Endothelial cell (in vitro differentiated cells): ENCODE measurements at regions not wholly inside any gene's neighbourhood (a gene's known extent, or its start where the extent isn't known, plus 50 kb on each side); places are given as distances from the start of the nearest gene placed in this dataset.

ENCODE experiments used
- DNase-seq: peaks from one replicate; pipeline ENCODE4 v3.0.0; 2021; ENCODE audit warnings: low spot score
- H3K27ac Mint-ChIP-seq: one replicate; pipeline ENCODE4 v1.8.0; 2021; ENCODE audit warnings: mixed read lengths, inconsistent platforms; ENCODE audit not compliant: unreplicated experiment
- H3K27me3 Mint-ChIP-seq: one replicate; pipeline ENCODE4 v1.8.0; 2021; ENCODE audit warnings: mild to moderate bottlenecking, moderate library complexity, mixed read lengths, inconsistent platforms; ENCODE audit not compliant: unreplicated experiment
- H3K36me3 Mint-ChIP-seq: one replicate; pipeline ENCODE4 v1.8.0; 2021; ENCODE audit warnings: mild to moderate bottlenecking, low read depth, mixed read lengths, inconsistent platforms; ENCODE audit not compliant: unreplicated experiment
- H3K4me1 Mint-ChIP-seq: one replicate; pipeline ENCODE4 v1.8.0; 2021; ENCODE audit warnings: mild to moderate bottlenecking, mixed read lengths, inconsistent platforms; ENCODE audit not compliant: unreplicated experiment
- H3K4me3 Mint-ChIP-seq: one replicate; pipeline ENCODE4 v1.8.0; 2021; ENCODE audit warnings: mild to moderate bottlenecking, mixed read lengths, inconsistent platforms; ENCODE audit not compliant: unreplicated experiment
- H3K9me3 Mint-ChIP-seq: one replicate; pipeline ENCODE4 v1.8.0; 2021; ENCODE audit warnings: mixed read lengths, inconsistent platforms; ENCODE audit not compliant: unreplicated experiment
- CTCF ChIP-seq: fragments of 200-600 bp; sonication (generic); IDR thresholded peaks from one replicate; pipeline ENCODE4 v1.5.0; 2021; ENCODE audit warnings: antibody characterized with exemption; ENCODE audit not compliant: unreplicated experiment

- DNase-seq: no peak
- no peak overlapping the region for H3K27ac Mint-ChIP-seq
- H3K9me3 Mint-ChIP-seq: no peaks in the 10 kb centered on the region
Observed at GRCh38 chr17:79191270-79191934, 116.8 kb downstream of the ENGASE start.

DNA sequence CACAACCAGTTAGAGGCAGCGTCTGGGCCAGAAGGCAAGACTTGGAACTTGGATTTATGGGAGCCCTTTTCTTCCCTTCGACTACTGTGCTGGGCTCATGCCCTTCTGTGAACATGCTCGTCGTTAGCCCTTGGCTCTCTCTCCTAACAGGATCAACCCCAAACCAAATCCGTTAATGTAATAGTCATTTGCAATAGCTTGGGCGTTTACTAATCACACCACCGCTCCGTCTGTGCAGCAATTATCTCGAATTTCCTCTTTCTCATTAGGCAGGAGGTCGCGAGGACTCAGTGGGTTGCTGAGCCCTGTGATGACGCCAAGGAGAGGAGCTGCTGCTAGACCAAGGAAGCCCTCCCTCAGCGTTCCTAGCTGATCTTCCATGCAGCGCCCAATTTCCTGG, 114.7 kb downstream of the ENGASE start:
- Mint-ChIP-seq H3K36me3 (no peaks in the 10 kb centered on the region), H3K9me3 (no peaks in the 10 kb centered on the region), H3K27me3 (peaks cover 7% of the 10 kb centered on the region), H3K4me1 (peaks cover 12% of the 10 kb centered on the region), H3K27ac (no peak overlapping the region), H3K4me3 (no peak overlapping the region)
- no peak for DNase-seq
- TF ChIP-seq CTCF: no peak

More at GRCh38 chr17:79191270-79191934, 116.8 kb downstream of the ENGASE start:
- TF ChIP-seq CTCF: no peak
- H3K36me3 Mint-ChIP-seq: no peaks in the 10 kb centered on the region
- H3K4me1 Mint-ChIP-seq: peaks cover 12% of the 10 kb centered on the region
- peaks cover 2% of the 10 kb centered on the region for H3K27me3 Mint-ChIP-seq
- H3K4me3 Mint-ChIP-seq: no peak overlapping the region

DNA sequence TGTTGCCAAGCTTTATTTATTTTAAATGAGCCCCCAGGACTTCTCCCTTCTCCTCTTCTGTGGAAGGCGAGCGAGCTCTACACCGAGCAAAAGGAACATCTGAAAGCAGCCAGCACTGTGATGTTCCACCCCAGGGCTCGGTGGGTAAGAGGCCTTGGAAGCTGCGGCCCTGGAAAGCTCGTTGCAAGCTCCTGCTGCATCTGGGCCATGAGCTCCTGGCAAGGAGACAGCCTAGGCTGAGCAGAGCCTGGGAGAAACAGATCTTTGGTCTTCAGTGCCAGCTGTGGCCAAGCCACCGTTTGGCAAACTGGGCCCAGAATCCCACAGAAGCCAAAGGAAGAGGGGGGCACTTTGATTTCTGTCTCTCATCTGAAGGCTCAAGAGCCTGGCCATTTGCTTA, 114.1 kb downstream of the ENGASE start:
- Mint-ChIP-seq H3K4me1 (peaks cover 10% of the 10 kb centered on the region), H3K9me3 (no peaks in the 10 kb centered on the region), H3K36me3 (no peaks in the 10 kb centered on the region), H3K27me3 (peaks cover 7% of the 10 kb centered on the region), H3K4me3 (no peak overlapping the region), H3K27ac (no peak overlapping the region)
- DNase-seq: no peak
- no peak for TF ChIP-seq CTCF

- H3K27me3 Mint-ChIP-seq: peaks cover 7% of the 10 kb centered on the region
- H3K36me3 Mint-ChIP-seq: no peaks in the 10 kb centered on the region
- no peak overlapping the region for H3K27ac Mint-ChIP-seq
- peaks cover 4% of the 10 kb centered on the region for H3K4me1 Mint-ChIP-seq
- H3K9me3 Mint-ChIP-seq: no peaks in the 10 kb centered on the region
- TF ChIP-seq CTCF: peak; percentile 73
- H3K4me3 Mint-ChIP-seq: no peak overlapping the region
- peak; percentile 72 for DNase-seq
Observed at GRCh38 chr17:79188048-79188447, 113.4 kb downstream of the ENGASE start.

- Mint-ChIP-seq H3K9me3 (no peaks in the 10 kb centered on the region), H3K4me1 (no peaks in the 10 kb centered on the region), H3K36me3 (no peaks in the 10 kb centered on the region), H3K4me3 (no peak overlapping the region), H3K27ac (no peak overlapping the region), H3K27me3 (peaks cover 7% of the 10 kb centered on the region)
- DNase-seq: no peak
- no peak for TF ChIP-seq CTCF
Observed at GRCh38 chr17:79187186-79187585, 112.6 kb downstream of the ENGASE start.
